ENCODE measurements at regions not wholly inside any gene's neighbourhood (a gene's known extent, or its start where the extent isn't known, plus 50 kb on each side); places are given as distances from the start of the nearest gene placed in this dataset.
"Not testable (repeated sequence)": the region's sequence is repeated elsewhere in the genome, so short reads cannot be mapped to it uniquely, and the experiment has no call there.

GRCh38 chr13:26480246-26480855, 77.1 kb upstream of the WASF3 start:
- DNase-seq (ENCODE audit: extremely low read depth in 1 of 11, low read depth in 9 of 11, low spot score in 4 of 11): no peak

GRCh38 chr13:26482451-26483197, 74.9 kb upstream of the WASF3 start:
- DNase-seq (ENCODE audit: extremely low read depth in 1 of 11, low read depth in 9 of 11, low spot score in 4 of 11): peak in 10 of 11 donors; percentile 39 to 79 (median 57)

GRCh38 chr13:26483546-26483945, 73.9 kb upstream of the WASF3 start:
- DNase-seq (ENCODE audit: extremely low read depth in 1 of 11, low read depth in 9 of 11, low spot score in 4 of 11): no peak

GRCh38 chr13:26484196-26484595, 73.3 kb upstream of the WASF3 start:
- DNase-seq (ENCODE audit: extremely low read depth in 1 of 11, low read depth in 9 of 11, low spot score in 4 of 11): no peak

- no peak for DNase-seq (ENCODE audit: extremely low read depth in 1 of 11, low read depth in 9 of 11, low spot score in 4 of 11)
Observed at GRCh38 chr13:26485288-26485687, 72.2 kb upstream of the WASF3 start.

GRCh38 chr13:26485786-26486185, 71.7 kb upstream of the WASF3 start:
- DNase-seq (ENCODE audit: extremely low read depth in 1 of 11, low read depth in 9 of 11, low spot score in 4 of 11): no peak

GRCh38 chr13:26486550-26486949, 70.9 kb upstream of the WASF3 start:
- no peak for DNase-seq (ENCODE audit: extremely low read depth in 1 of 11, low read depth in 9 of 11, low spot score in 4 of 11)

GRCh38 chr13:26487781-26488180, 69.7 kb upstream of the WASF3 start:
- no peak for DNase-seq (ENCODE audit: extremely low read depth in 1 of 11, low read depth in 9 of 11, low spot score in 4 of 11)

- DNase-seq (ENCODE audit: extremely low read depth in 1 of 11, low read depth in 9 of 11, low spot score in 4 of 11): no peak
Observed at GRCh38 chr13:26488236-26489003, 69.1 kb upstream of the WASF3 start.

- not testable (repeated sequence) for DNase-seq (ENCODE audit: extremely low read depth in 1 of 11, low read depth in 9 of 11, low spot score in 4 of 11)
Observed at GRCh38 chr13:26492301-26492700, 65.2 kb upstream of the WASF3 start.

GRCh38 chr13:26494571-26495195, 62.8 kb upstream of the WASF3 start:
- DNase-seq (ENCODE audit: extremely low read depth in 1 of 11, low read depth in 9 of 11, low spot score in 4 of 11): no peak

- DNase-seq (ENCODE audit: extremely low read depth in 1 of 11, low read depth in 9 of 11, low spot score in 4 of 11): no peak
Observed at GRCh38 chr13:26495750-26496149, 61.7 kb upstream of the WASF3 start.

- no peak for DNase-seq (ENCODE audit: extremely low read depth in 1 of 11, low read depth in 9 of 11, low spot score in 4 of 11)
Observed at GRCh38 chr13:26497968-26498511, 59.4 kb upstream of the WASF3 start.

- DNase-seq (ENCODE audit: extremely low read depth in 1 of 11, low read depth in 9 of 11, low spot score in 4 of 11): no peak
Observed at GRCh38 chr13:26498656-26499601, 58.6 kb upstream of the WASF3 start.

GRCh38 chr13:26500618-26501320, 56.7 kb upstream of the WASF3 start:
- DNase-seq (ENCODE audit: extremely low read depth in 1 of 11, low read depth in 9 of 11, low spot score in 4 of 11): no peak

- no peak for DNase-seq (ENCODE audit: extremely low read depth in 1 of 11, low read depth in 9 of 11, low spot score in 4 of 11)
Observed at GRCh38 chr13:26501641-26502040, 55.8 kb upstream of the WASF3 start.

- DNase-seq (ENCODE audit: extremely low read depth in 1 of 11, low read depth in 9 of 11, low spot score in 4 of 11): no peak
Observed at GRCh38 chr13:26502826-26503225, 54.7 kb upstream of the WASF3 start.
